ENCODE measurements at regions not wholly inside any gene's neighbourhood (a gene's known extent, or its start where the extent isn't known, plus 50 kb on each side); places are given as distances from the start of the nearest gene placed in this dataset.

- peak; percentile 53 for DNase-seq
- Histone ChIP-seq H3K18ac (ENCODE audit: low read length) (no peak overlapping the region), H2BK15ac (replicated peaks; ENCODE audit: low read depth) (no peak overlapping the region), H3K79me1 (ENCODE audit: low read length) (no peaks in the 10 kb centered on the region), H3K36me3 (ENCODE audit: control insufficient read depth, insufficient read depth, low read length) (no peaks in the 10 kb centered on the region), H4K5ac (ENCODE audit: low read length) (no peak overlapping the region), H3K27me3 (ENCODE audit: insufficient read depth, low read length, poor library complexity) (no peaks in the 10 kb centered on the region), H3K4ac (ENCODE audit: low read depth, low read length) (no peak overlapping the region), H3K4me1 (ENCODE audit: control insufficient read depth, low read depth, low read length) (no peaks in the 10 kb centered on the region), H2AK5ac (ENCODE audit: low read length) (no peak overlapping the region), H3K79me2 (ENCODE audit: control insufficient read depth, insufficient read depth, low read length) (no peaks in the 10 kb centered on the region), H2BK120ac (ENCODE audit: low read depth, low read length) (no peak overlapping the region), H3K27ac (ENCODE audit: low read depth, low read length) (no peak overlapping the region), H3K23ac (ENCODE audit: low read length) (no peak overlapping the region), H3K4me3 (ENCODE audit: low read length) (no peak overlapping the region), H3K56ac (ENCODE audit: low read length) (no peak overlapping the region), H3K4me2 (ENCODE audit: low read length) (no peak overlapping the region), H2BK5ac (ENCODE audit: low read length) (no peak overlapping the region), H3K9ac (ENCODE audit: low read length) (no peak overlapping the region), H4K8ac (ENCODE audit: low read depth, low read length) (no peak overlapping the region)
- no CpG with 5 or more reads among the region's 2 CpGs for WGBS (ENCODE audit: extremely low coverage, insufficient coverage, low lambda C conversion rate)
Measured at GRCh38 chr1:215003686-215004085, 78.9 kb upstream of the KCNK2 start.

GRCh38 chr1:215004121-215004827 lies 78.3 kb upstream of the KCNK2 start:
- no peak overlapping the region for H3K23ac ChIP-seq (ENCODE audit: low read length)
- no peak overlapping the region for H2BK5ac ChIP-seq (ENCODE audit: low read length)
- no peak overlapping the region for H3K4me2 ChIP-seq (ENCODE audit: low read length)
- DNase-seq, result no peak
- H3K36me3 ChIP-seq (ENCODE audit: control insufficient read depth, insufficient read depth, low read length), result no peaks in the 10 kb centered on the region
- H2BK120ac ChIP-seq (ENCODE audit: low read depth, low read length), result no peak overlapping the region
- H3K79me2 ChIP-seq (ENCODE audit: control insufficient read depth, insufficient read depth, low read length), result no peaks in the 10 kb centered on the region
- H3K27ac ChIP-seq (ENCODE audit: low read depth, low read length), result no peak overlapping the region
- H3K79me1 ChIP-seq (ENCODE audit: low read length), result no peaks in the 10 kb centered on the region
- H2BK15ac ChIP-seq (replicated peaks; ENCODE audit: low read depth), result no peak overlapping the region
- no peaks in the 10 kb centered on the region for H3K27me3 ChIP-seq (ENCODE audit: insufficient read depth, low read length, poor library complexity)
- H4K8ac ChIP-seq (ENCODE audit: low read depth, low read length), result no peak overlapping the region
- no peak overlapping the region for H2AK5ac ChIP-seq (ENCODE audit: low read length)
- no peak overlapping the region for H3K9ac ChIP-seq (ENCODE audit: low read length)
- no peak overlapping the region for H4K5ac ChIP-seq (ENCODE audit: low read length)
- no peak overlapping the region for H3K56ac ChIP-seq (ENCODE audit: low read length)
- H3K4ac ChIP-seq (ENCODE audit: low read depth, low read length), result no peak overlapping the region
- no peak overlapping the region for H3K4me3 ChIP-seq (ENCODE audit: low read length)
- H3K4me1 ChIP-seq (ENCODE audit: control insufficient read depth, low read depth, low read length), result no peaks in the 10 kb centered on the region
- WGBS (ENCODE audit: extremely low coverage, insufficient coverage, low lambda C conversion rate), result no CpG with 5 or more reads among the region's 2 CpGs
- no peak overlapping the region for H3K18ac ChIP-seq (ENCODE audit: low read length)

GRCh38 chr1:215005078-215005477 lies 77.5 kb upstream of the KCNK2 start:
- Histone ChIP-seq H2BK5ac (ENCODE audit: low read length) (no peak overlapping the region), H3K27me3 (ENCODE audit: insufficient read depth, low read length, poor library complexity) (no peaks in the 10 kb centered on the region), H3K18ac (ENCODE audit: low read length) (no peak overlapping the region), H4K8ac (ENCODE audit: low read depth, low read length) (no peak overlapping the region), H3K79me1 (ENCODE audit: low read length) (no peaks in the 10 kb centered on the region), H2BK120ac (ENCODE audit: low read depth, low read length) (no peak overlapping the region), H2BK15ac (replicated peaks; ENCODE audit: low read depth) (no peak overlapping the region), H3K9ac (ENCODE audit: low read length) (no peak overlapping the region), H4K5ac (ENCODE audit: low read length) (no peak overlapping the region), H3K4ac (ENCODE audit: low read depth, low read length) (no peak overlapping the region), H3K27ac (ENCODE audit: low read depth, low read length) (no peak overlapping the region), H3K4me1 (ENCODE audit: control insufficient read depth, low read depth, low read length) (no peaks in the 10 kb centered on the region), H3K79me2 (ENCODE audit: control insufficient read depth, insufficient read depth, low read length) (no peaks in the 10 kb centered on the region), H3K56ac (ENCODE audit: low read length) (no peak overlapping the region), H3K23ac (ENCODE audit: low read length) (no peak overlapping the region), H3K4me3 (ENCODE audit: low read length) (no peak overlapping the region), H3K4me2 (ENCODE audit: low read length) (no peak overlapping the region), H3K36me3 (ENCODE audit: control insufficient read depth, insufficient read depth, low read length) (no peaks in the 10 kb centered on the region), H2AK5ac (ENCODE audit: low read length) (no peak overlapping the region)
- no CpG with 5 or more reads among the region's 5 CpGs for WGBS (ENCODE audit: extremely low coverage, insufficient coverage, low lambda C conversion rate)
- DNase-seq, result no peak

GRCh38 chr1:215005656-215006345 lies 76.7 kb upstream of the KCNK2 start:
- H4K8ac ChIP-seq (ENCODE audit: low read depth, low read length), result no peak overlapping the region
- no peak overlapping the region for H3K4me2 ChIP-seq (ENCODE audit: low read length)
- no peaks in the 10 kb centered on the region for H3K36me3 ChIP-seq (ENCODE audit: control insufficient read depth, insufficient read depth, low read length)
- H4K5ac ChIP-seq (ENCODE audit: low read length), result no peak overlapping the region
- no peak overlapping the region for H2BK120ac ChIP-seq (ENCODE audit: low read depth, low read length)
- no peaks in the 10 kb centered on the region for H3K79me2 ChIP-seq (ENCODE audit: control insufficient read depth, insufficient read depth, low read length)
- H3K4ac ChIP-seq (ENCODE audit: low read depth, low read length), result no peak overlapping the region
- no peak overlapping the region for H3K23ac ChIP-seq (ENCODE audit: low read length)
- no peak overlapping the region for H2AK5ac ChIP-seq (ENCODE audit: low read length)
- H2BK15ac ChIP-seq (replicated peaks; ENCODE audit: low read depth), result no peak overlapping the region
- no peak overlapping the region for H3K56ac ChIP-seq (ENCODE audit: low read length)
- WGBS (ENCODE audit: extremely low coverage, insufficient coverage, low lambda C conversion rate), result no CpG with 5 or more reads among the region's 9 CpGs
- H3K27me3 ChIP-seq (ENCODE audit: insufficient read depth, low read length, poor library complexity), result no peaks in the 10 kb centered on the region
- H3K4me3 ChIP-seq (ENCODE audit: low read length), result no peak overlapping the region
- no peaks in the 10 kb centered on the region for H3K79me1 ChIP-seq (ENCODE audit: low read length)
- H3K9ac ChIP-seq (ENCODE audit: low read length), result no peak overlapping the region
- no peak overlapping the region for H3K27ac ChIP-seq (ENCODE audit: low read depth, low read length)
- H3K4me1 ChIP-seq (ENCODE audit: control insufficient read depth, low read depth, low read length), result no peaks in the 10 kb centered on the region
- no peak overlapping the region for H3K18ac ChIP-seq (ENCODE audit: low read length)
- no peak overlapping the region for H2BK5ac ChIP-seq (ENCODE audit: low read length)
- no peak for DNase-seq

- Histone ChIP-seq H2BK15ac (replicated peaks; ENCODE audit: low read depth) (no peak overlapping the region), H3K4ac (ENCODE audit: low read depth, low read length) (no peak overlapping the region), H3K23ac (ENCODE audit: low read length) (no peak overlapping the region), H3K79me1 (ENCODE audit: low read length) (no peaks in the 10 kb centered on the region), H3K4me3 (ENCODE audit: low read length) (no peak overlapping the region), H3K18ac (ENCODE audit: low read length) (no peak overlapping the region), H2BK5ac (ENCODE audit: low read length) (no peak overlapping the region), H3K4me1 (ENCODE audit: control insufficient read depth, low read depth, low read length) (no peaks in the 10 kb centered on the region), H4K8ac (ENCODE audit: low read depth, low read length) (no peak overlapping the region), H3K27ac (ENCODE audit: low read depth, low read length) (no peak overlapping the region), H3K27me3 (ENCODE audit: insufficient read depth, low read length, poor library complexity) (no peaks in the 10 kb centered on the region), H4K5ac (ENCODE audit: low read length) (no peak overlapping the region), H3K9ac (ENCODE audit: low read length) (no peak overlapping the region), H3K36me3 (ENCODE audit: control insufficient read depth, insufficient read depth, low read length) (no peaks in the 10 kb centered on the region), H2AK5ac (ENCODE audit: low read length) (no peak overlapping the region), H3K79me2 (ENCODE audit: control insufficient read depth, insufficient read depth, low read length) (no peaks in the 10 kb centered on the region), H3K56ac (ENCODE audit: low read length) (no peak overlapping the region), H3K4me2 (ENCODE audit: low read length) (no peak overlapping the region), H2BK120ac (ENCODE audit: low read depth, low read length) (no peak overlapping the region)
- DNase-seq, result no peak
Measured at GRCh38 chr1:215007880-215008279, 74.7 kb upstream of the KCNK2 start.

GRCh38 chr1:215018555-215018954 lies 64.0 kb upstream of the KCNK2 start:
- Histone ChIP-seq H3K23ac (ENCODE audit: low read length) (no peak overlapping the region), H2AK5ac (ENCODE audit: low read length) (no peak overlapping the region), H2BK5ac (ENCODE audit: low read length) (no peak overlapping the region), H3K4me2 (ENCODE audit: low read length) (no peak overlapping the region), H3K4me1 (ENCODE audit: control insufficient read depth, low read depth, low read length) (no peaks in the 10 kb centered on the region), H3K9ac (ENCODE audit: low read length) (no peak overlapping the region), H3K79me2 (ENCODE audit: control insufficient read depth, insufficient read depth, low read length) (no peaks in the 10 kb centered on the region), H3K79me1 (ENCODE audit: low read length) (no peaks in the 10 kb centered on the region), H2BK120ac (ENCODE audit: low read depth, low read length) (no peak overlapping the region), H3K18ac (ENCODE audit: low read length) (no peak overlapping the region), H3K56ac (ENCODE audit: low read length) (no peak overlapping the region), H3K27ac (ENCODE audit: low read depth, low read length) (no peak overlapping the region), H2BK15ac (replicated peaks; ENCODE audit: low read depth) (no peak overlapping the region), H3K4ac (ENCODE audit: low read depth, low read length) (no peak overlapping the region), H4K5ac (ENCODE audit: low read length) (no peak overlapping the region), H3K36me3 (ENCODE audit: control insufficient read depth, insufficient read depth, low read length) (no peaks in the 10 kb centered on the region), H4K8ac (ENCODE audit: low read depth, low read length) (no peak overlapping the region), H3K4me3 (ENCODE audit: low read length) (no peak overlapping the region), H3K27me3 (ENCODE audit: insufficient read depth, low read length, poor library complexity) (no peaks in the 10 kb centered on the region)
- no CpG with 5 or more reads among the region's 3 CpGs for WGBS (ENCODE audit: extremely low coverage, insufficient coverage, low lambda C conversion rate)
- no peak for DNase-seq
